HG03432 (cell line): ENCODE measurements at regions not wholly inside any gene's neighbourhood (a gene's known extent, or its start where the extent isn't known, plus 50 kb on each side); places are given as distances from the start of the nearest gene placed in this dataset.
A peak's percentile ranks its signal among the peaks of the same experiment; 100 is the strongest.
"Not testable (repeated sequence)": the region's sequence is repeated elsewhere in the genome, so short reads cannot be mapped to it uniquely, and the experiment has no call there.

Experiments used
- ATAC-seq: cut with Tn5 transposase; IDR thresholded peaks from one replicate; pipeline ENCODE4 v1.9.1; 2021; ENCODE audit warnings: mild to moderate bottlenecking, moderate library complexity; ENCODE audit not compliant: unreplicated experiment

- ATAC-seq = no peak
These were observed 552.1 kb downstream of the PYDC2 start for GRCh38 chr3:192013110-192013509.

DNA sequence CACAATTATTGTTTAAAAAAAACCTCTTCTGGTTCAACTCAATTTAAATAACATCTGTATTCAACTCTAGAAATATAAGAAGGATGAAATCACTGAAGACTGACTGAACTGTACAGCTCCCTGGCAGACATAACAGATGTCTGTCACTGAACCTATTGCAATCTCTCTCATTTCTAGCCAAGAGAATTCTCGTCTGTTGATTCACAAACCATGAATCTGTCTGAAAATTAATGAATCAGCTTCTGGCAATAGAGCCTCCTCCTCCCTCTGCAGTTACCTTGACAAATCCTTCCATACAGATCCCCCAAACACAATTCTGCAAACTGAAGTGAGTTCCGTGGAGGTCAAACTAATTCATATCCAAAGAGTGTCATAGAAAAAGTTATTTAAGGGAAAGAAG lies 561.4 kb downstream of the PYDC2 start:
- no peak for ATAC-seq

GRCh38 chr3:192024751-192025150 lies 563.8 kb downstream of the PYDC2 start:
- no peak for ATAC-seq

GRCh38 chr3:192026661-192027060 lies 565.7 kb downstream of the PYDC2 start:
- no peak for ATAC-seq

DNA sequence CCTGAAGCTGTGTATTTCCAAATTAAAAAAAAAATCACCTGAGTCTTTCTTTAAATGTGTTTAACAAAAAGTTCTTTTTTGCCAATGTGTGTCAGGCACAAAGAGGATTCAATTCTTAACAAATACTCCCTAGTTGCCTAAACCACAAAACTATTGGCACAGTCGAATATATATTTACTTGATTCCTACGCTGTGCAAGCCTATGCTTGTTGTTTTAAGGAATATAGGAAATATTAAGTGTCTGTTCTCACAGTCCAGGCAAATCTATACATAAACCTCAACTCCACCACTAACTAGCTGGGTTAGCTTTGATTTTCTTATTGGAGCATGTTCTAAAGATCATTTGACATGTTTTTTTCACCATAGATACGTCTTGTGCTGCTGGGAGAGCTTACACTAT lies 571.0 kb downstream of the PYDC2 start:
- ATAC-seq = no peak

GRCh38 chr3:192033246-192033645 lies 572.3 kb downstream of the PYDC2 start:
- no peak for ATAC-seq

GRCh38 chr3:192038726-192039125 lies 577.8 kb downstream of the PYDC2 start:
- no peak for ATAC-seq

DNA sequence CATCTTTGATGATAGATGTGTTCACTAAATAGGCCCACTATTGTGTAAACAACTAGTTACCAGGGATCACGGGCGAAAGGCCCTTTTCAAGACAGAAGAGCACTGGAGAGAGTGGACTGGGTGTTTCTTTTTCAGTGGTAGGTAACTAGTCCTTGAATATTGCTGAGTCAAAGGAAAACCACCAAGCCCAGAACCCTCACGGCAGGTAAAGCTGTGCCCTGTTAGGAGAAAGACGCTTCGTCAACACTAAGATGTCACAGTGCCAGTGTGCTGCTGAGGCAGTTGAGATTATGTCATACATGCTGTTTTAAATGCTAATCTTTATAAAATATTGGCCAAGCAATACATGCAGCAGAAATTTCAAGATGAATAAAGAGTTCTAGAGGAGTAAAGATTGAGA lies 578.6 kb downstream of the PYDC2 start:
- no peak for ATAC-seq

- ATAC-seq = no peak
These were observed 579.5 kb downstream of the PYDC2 start for GRCh38 chr3:192040282-192041043.

GRCh38 chr3:192042116-192042515 lies 581.2 kb downstream of the PYDC2 start:
- peak; percentile 98 for ATAC-seq

DNA sequence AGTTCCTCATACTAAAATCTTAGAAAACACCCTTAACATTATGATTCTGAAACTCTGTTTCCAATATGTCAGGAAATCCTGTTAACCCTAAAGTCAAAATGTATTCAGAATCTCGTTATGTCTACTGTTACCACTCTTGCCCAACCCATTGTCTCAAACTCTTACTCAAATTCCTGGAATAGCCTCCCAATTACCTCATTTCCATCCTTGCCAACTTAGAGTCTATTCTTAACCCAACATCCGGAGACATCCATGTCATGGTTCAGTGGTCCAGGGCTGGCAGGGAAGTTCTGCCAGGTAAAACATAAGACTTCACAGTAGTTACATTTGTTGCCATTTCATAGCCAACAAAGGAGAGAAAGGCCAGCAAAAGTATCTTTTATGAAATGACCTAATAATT lies 593.9 kb downstream of the PYDC2 start:
- ATAC-seq = no peak

GRCh38 chr3:192055946-192056345 lies 595.0 kb downstream of the PYDC2 start:
- ATAC-seq = no peak

DNA sequence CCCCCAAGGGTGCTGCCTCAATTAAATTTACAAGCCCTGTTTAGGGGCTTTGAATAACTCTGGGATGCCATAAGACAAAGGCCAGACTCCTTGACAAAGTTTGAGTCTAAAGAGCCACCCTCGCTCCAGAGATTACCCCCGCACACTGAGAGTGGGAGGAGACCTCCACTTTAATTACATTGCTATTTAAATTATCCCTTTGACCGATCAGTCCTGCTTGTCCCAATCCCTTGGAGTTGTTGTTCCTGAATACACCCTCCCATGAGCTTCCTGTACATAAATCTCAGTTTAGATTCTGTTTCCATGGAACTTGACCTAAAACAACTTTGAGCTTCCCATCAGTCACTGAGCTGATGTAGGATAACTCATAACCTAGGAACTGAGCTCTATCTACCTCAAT lies 596.3 kb downstream of the PYDC2 start:
- no peak for ATAC-seq

GRCh38 chr3:192060160-192060781 lies 599.3 kb downstream of the PYDC2 start:
- ATAC-seq = no peak

- ATAC-seq = no peak
These were observed 600.5 kb downstream of the PYDC2 start for GRCh38 chr3:192061426-192061825.

GRCh38 chr3:192062186-192062585 lies 601.2 kb downstream of the PYDC2 start:
- no peak for ATAC-seq

GRCh38 chr3:192063570-192063969 lies 602.6 kb downstream of the PYDC2 start:
- ATAC-seq = peak; percentile 68

GRCh38 chr3:192064959-192065358 lies 604.0 kb downstream of the PYDC2 start:
- ATAC-seq = no peak

DNA sequence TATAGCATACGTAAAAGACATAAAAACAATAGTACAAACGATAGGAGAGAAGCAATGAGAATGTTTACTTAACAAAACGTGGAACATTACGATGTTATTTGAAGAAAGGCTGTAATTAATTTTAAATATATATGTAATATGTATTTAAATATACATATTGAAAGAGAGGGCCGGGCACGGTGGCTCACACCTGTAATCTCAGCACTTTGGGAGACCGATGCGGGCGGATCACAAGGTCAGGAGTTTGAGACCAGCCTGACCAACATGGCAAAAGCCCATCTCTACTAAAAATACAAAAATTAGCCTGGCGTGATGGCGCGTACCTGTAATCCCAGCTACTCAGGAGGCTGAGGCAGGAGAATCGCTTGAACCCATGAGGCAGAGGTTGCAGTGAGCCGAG lies 605.3 kb downstream of the PYDC2 start:
- not testable (repeated sequence) for ATAC-seq

DNA sequence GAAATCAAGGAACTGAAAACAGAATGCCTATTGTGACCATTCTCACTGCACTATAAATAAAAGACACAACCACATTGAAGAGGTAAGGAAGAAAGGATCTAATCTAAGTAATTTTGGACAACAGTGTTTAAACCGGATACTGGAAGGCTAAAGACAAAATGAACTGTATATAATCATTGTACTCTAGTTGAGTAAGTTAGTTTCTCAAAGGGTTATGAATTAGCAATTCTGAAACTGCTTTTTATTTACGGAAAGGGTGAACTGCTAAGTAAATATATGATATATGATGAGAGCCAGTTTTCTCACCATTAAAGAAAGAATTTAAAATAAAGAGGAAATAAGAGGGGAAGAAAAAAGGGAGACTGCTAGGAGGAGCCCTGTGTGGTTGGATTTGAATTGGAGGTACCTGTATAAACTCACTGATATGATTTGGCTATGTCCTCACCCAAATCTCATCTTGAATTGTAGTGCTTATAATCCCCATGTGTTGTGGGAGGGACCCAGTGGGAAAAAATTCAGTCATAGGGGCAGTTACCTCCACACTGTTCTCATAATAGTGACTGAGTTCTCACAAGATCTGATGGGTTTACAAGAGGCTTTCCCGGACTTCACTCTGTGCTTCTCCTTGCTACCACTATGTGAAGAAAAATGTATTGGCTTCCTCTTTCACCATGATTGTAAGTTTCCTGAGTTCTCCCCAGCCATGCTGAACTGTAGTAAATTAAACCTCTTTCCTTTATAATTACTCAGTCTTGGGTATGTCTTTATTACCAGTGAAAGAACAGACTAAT lies 607.7 kb downstream of the PYDC2 start:
- ATAC-seq = peak; percentile 86

GRCh38 chr3:192077795-192078497 lies 617.0 kb downstream of the PYDC2 start:
- ATAC-seq = no peak
